ENCODE measurements at regions not wholly inside any gene's neighbourhood (a gene's known extent, or its start where the extent isn't known, plus 50 kb on each side); places are given as distances from the start of the nearest gene placed in this dataset.

- CTCF ChIA-PET: no interaction called here
- POLR2A ChIA-PET: no interaction called here
- DNase-seq (ENCODE audit: low read depth, low spot score): no peak
- TF ChIP-seq CTCF (IDR thresholded peaks at IDR 0.05; ENCODE audit: insufficient read depth, low read length, missing control alignments): no peak
- no peak overlapping the region for H3K4me3 ChIP-seq (ENCODE audit: low read depth, low read length)
These were observed 203.4 kb upstream of the NMUR2 start for GRCh38 chr5:152608458-152608857.

DNA sequence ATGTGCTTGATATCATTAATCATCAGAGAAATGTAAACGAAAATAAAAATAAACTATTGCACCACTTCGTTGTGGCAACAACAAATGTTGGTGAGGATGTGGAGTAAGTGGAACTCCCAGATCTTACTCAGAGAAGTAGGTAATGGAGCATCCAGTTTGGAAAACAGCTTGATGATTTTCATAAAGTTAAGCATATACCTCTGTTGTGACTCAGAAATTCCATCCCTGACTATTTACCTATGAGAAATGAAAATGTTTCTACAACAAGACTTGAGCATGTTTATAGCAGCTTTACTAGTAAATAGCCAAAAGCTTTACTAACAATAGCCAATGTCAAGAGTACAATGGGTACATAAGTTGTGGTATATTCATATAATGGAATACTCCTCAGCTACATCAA, 214.7 kb upstream of the NMUR2 start:
- POLR2A ChIA-PET: no interaction called here
- CTCF ChIA-PET: no interaction called here
- TF ChIP-seq CTCF (IDR thresholded peaks at IDR 0.05; ENCODE audit: insufficient read depth, low read length, missing control alignments): no peak
- DNase-seq (ENCODE audit: low read depth, low spot score): no peak
- no peak overlapping the region for H3K4me3 ChIP-seq (ENCODE audit: low read depth, low read length)

DNA sequence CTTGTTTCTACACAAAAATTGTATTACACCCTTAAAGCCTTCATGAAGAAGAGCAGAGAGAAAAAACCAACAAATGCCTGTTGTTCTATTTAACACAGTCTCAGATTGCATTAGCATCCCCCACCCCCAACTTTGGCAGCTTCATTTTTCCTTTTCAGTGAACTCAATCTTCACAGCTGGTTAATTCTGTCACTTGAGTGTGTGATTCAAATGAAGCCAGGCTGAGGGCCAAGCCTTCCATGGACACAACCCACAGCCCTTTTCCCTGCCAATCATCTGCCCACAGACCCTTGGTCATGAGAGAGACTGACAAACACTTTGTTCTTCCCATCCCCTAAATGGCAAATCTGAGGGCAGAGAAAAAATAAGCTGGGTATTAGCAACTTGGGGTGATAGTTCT, 217.5 kb upstream of the NMUR2 start:
- CTCF ChIA-PET: no interaction called here
- TF ChIP-seq CTCF (IDR thresholded peaks at IDR 0.05; ENCODE audit: insufficient read depth, low read length, missing control alignments): no peak
- no peak for DNase-seq (ENCODE audit: low read depth, low spot score)

GRCh38 chr5:152623951-152624350, 218.9 kb upstream of the NMUR2 start:
- ChIA-PET POLR2A (no interaction called here), CTCF (no interaction called here)
- no peak for TF ChIP-seq CTCF (IDR thresholded peaks at IDR 0.05; ENCODE audit: insufficient read depth, low read length, missing control alignments)
- DNase-seq (ENCODE audit: low read depth, low spot score): no peak
- no peak overlapping the region for H3K4me3 ChIP-seq (ENCODE audit: low read depth, low read length)

More for the DNA sequence above, 217.5 kb upstream of the NMUR2 start:
- no peak overlapping the region for H3K4me3 ChIP-seq (ENCODE audit: low read depth, low read length)
- POLR2A ChIA-PET: no interaction called here

GRCh38 chr5:152625696-152626095, 220.6 kb upstream of the NMUR2 start:
- no peak for TF ChIP-seq CTCF (IDR thresholded peaks at IDR 0.05; ENCODE audit: insufficient read depth, low read length, missing control alignments)
- ChIA-PET CTCF (no interaction called here), POLR2A (no interaction called here)
- no peak overlapping the region for H3K4me3 ChIP-seq (ENCODE audit: low read depth, low read length)
- no peak for DNase-seq (ENCODE audit: low read depth, low spot score)

- H3K4me3 ChIP-seq (ENCODE audit: low read depth, low read length): no peak overlapping the region
- no peak for TF ChIP-seq CTCF (IDR thresholded peaks at IDR 0.05; ENCODE audit: insufficient read depth, low read length, missing control alignments)
- no peak for DNase-seq (ENCODE audit: low read depth, low spot score)
- ChIA-PET CTCF (no interaction called here), POLR2A (no interaction called here)
These were observed 226.1 kb upstream of the NMUR2 start for GRCh38 chr5:152631221-152631620.
